ENCODE measurements at regions not wholly inside any gene's neighbourhood (a gene's known extent, or its start where the extent isn't known, plus 50 kb on each side); places are given as distances from the start of the nearest gene placed in this dataset.

GRCh38 chr9:82081496-82081895 lies 92.9 kb downstream of the SPATA31D1 start:
- no peak overlapping the region for H3K4me2 ChIP-seq (ENCODE audit: low read length)
- H3K36me3 ChIP-seq (ENCODE audit: insufficient read depth, low read length): no peaks in the 10 kb centered on the region
- H3F3A ChIP-seq (ENCODE audit: insufficient read depth, low read length, poor library complexity, severe bottlenecking): no peaks in the 10 kb centered on the region
- no peaks in the 10 kb centered on the region for H3K27me3 ChIP-seq (ENCODE audit: insufficient read depth, low read depth, low read length)
- no peaks in the 10 kb centered on the region for H3K9me3 ChIP-seq (ENCODE audit: low read length)
- no peaks in the 10 kb centered on the region for H3K9me2 ChIP-seq (ENCODE audit: insufficient read depth, low read length)
- H2AFZ ChIP-seq (ENCODE audit: low read depth, low read length): no peak overlapping the region
- no peaks in the 10 kb centered on the region for H3K79me2 ChIP-seq (replicated peaks; ENCODE audit: insufficient read depth, low read length)
- H3K9ac ChIP-seq (ENCODE audit: low read length): no peak overlapping the region
- TF ChIP-seq CTCF (IDR thresholded peaks at IDR 0.05; ENCODE audit: poor library complexity, severe bottlenecking) (no peak), POLR2AphosphoS5 (IDR thresholded peaks at IDR 0.05) (no peak), EZH2 (IDR thresholded peaks at IDR 0.05; ENCODE audit: borderline replicate concordance, insufficient read depth, low read length, poor library complexity, severe bottlenecking) (no peak), SMC3 (conservative IDR thresholded peaks at IDR 0.05; ENCODE audit: poor library complexity) (no peak), RAD21 (conservative IDR thresholded peaks at IDR 0.05) (no peak), MXI1 (conservative IDR thresholded peaks at IDR 0.05; ENCODE audit: poor library complexity, severe bottlenecking) (no peak)
- H3K27ac ChIP-seq (ENCODE audit: low read length): no peak overlapping the region
- no peak overlapping the region for H3K4me3 ChIP-seq (ENCODE audit: low read length)
- H4K20me1 ChIP-seq (ENCODE audit: insufficient read depth): no peaks in the 10 kb centered on the region

- Histone ChIP-seq H3K4me2 (ENCODE audit: low read length) (no peak overlapping the region), H3K79me2 (replicated peaks; ENCODE audit: insufficient read depth, low read length) (no peaks in the 10 kb centered on the region), H3K9me2 (ENCODE audit: insufficient read depth, low read length) (no peaks in the 10 kb centered on the region), H3K9me3 (ENCODE audit: low read length) (no peaks in the 10 kb centered on the region), H3F3A (ENCODE audit: insufficient read depth, low read length, poor library complexity, severe bottlenecking) (no peaks in the 10 kb centered on the region), H4K20me1 (ENCODE audit: insufficient read depth) (no peaks in the 10 kb centered on the region), H3K36me3 (ENCODE audit: insufficient read depth, low read length) (no peaks in the 10 kb centered on the region), H3K4me3 (ENCODE audit: low read length) (no peak overlapping the region), H3K27me3 (ENCODE audit: insufficient read depth, low read depth, low read length) (no peaks in the 10 kb centered on the region), H2AFZ (ENCODE audit: low read depth, low read length) (no peak overlapping the region), H3K9ac (ENCODE audit: low read length) (no peak overlapping the region), H3K27ac (ENCODE audit: low read length) (no peak overlapping the region)
- TF ChIP-seq CTCF (IDR thresholded peaks at IDR 0.05; ENCODE audit: poor library complexity, severe bottlenecking) (no peak), MXI1 (conservative IDR thresholded peaks at IDR 0.05; ENCODE audit: poor library complexity, severe bottlenecking) (no peak), EP300 (conservative IDR thresholded peaks at IDR 0.05; ENCODE audit: poor library complexity, severe bottlenecking) (no peak), RAD21 (conservative IDR thresholded peaks at IDR 0.05) (no peak), POLR2AphosphoS5 (IDR thresholded peaks at IDR 0.05) (no peak), EZH2 (IDR thresholded peaks at IDR 0.05; ENCODE audit: borderline replicate concordance, insufficient read depth, low read length, poor library complexity, severe bottlenecking) (no peak), TAF1 (IDR thresholded peaks at IDR 0.05; ENCODE audit: low read depth) (no peak), REST (IDR thresholded peaks at IDR 0.05; ENCODE audit: borderline replicate concordance) (no peak), SMC3 (conservative IDR thresholded peaks at IDR 0.05; ENCODE audit: poor library complexity) (no peak)
Measured at GRCh38 chr9:82082563-82082962, 94.0 kb downstream of the SPATA31D1 start.
